Prostate gland (tissue), 2 donors: ENCODE measurements at regions not wholly inside any gene's neighbourhood (a gene's known extent, or its start where the extent isn't known, plus 50 kb on each side); places are given as distances from the start of the nearest gene placed in this dataset.

Source experiments
- CTCF ChIP-seq, 4 experiments: fragments of 200-600 bp in 2 of 4; fragments of 450-650 bp in 2 of 4; sonication (generic) in 2 of 4; IDR thresholded peaks; 1 replicate in 3 of 4; 2 replicates in 1 of 4; pipeline ENCODE4 v1.5.1; 2016 to 2019; ENCODE audit warnings: antibody characterized with exemption in 4 of 4, mild to moderate bottlenecking in 2 of 4, moderate library complexity in 2 of 4
- POLR2A ChIP-seq: fragments of 450-650 bp; IDR thresholded peaks from one replicate; pipeline ENCODE4 v1.6.1; 2016; ENCODE audit warnings: antibody characterized with exemption, mild to moderate bottlenecking

GRCh38 chr3:55164876-55165275 is 237.0 kb upstream of the LRTM1 start:
- TF ChIP-seq CTCF (IDR thresholded peaks at IDR 0.05) (no peak), POLR2A (no peak)
